H1 (cell line): ENCODE measurements at regions not wholly inside any gene's neighbourhood (a gene's known extent, or its start where the extent isn't known, plus 50 kb on each side); places are given as distances from the start of the nearest gene placed in this dataset.

ENCODE experiments used
- CTCF ChIA-PET: fragments of 300-600 bp; sonication (Branson Sonifier 250); formaldehyde crosslinking; loops from one replicate; lab custom pipeline; 2021; ENCODE audit not compliant: partially characterized antibody; lab: Charles Lee
- POLR2A ChIA-PET: fragments of 300-600 bp; sonication (Branson Sonifier 250); formaldehyde crosslinking; loops from one replicate; lab custom pipeline; 2021; ENCODE audit warnings: inconsistent platforms; ENCODE audit not compliant: partially characterized antibody; lab: Charles Lee
- DNase-seq, 2 experiments: peaks; one replicate each; pipeline versions ENCODE4 v3.0.0 to v3.0.0-alpha.2; 2010 to 2022; ENCODE audit warnings: low spot score in 2 of 2, low read depth in 1 of 2, mixed read lengths in 1 of 2
- FAIRE-seq: peaks from 2 replicates; lab custom pipeline; 2011; peaks lifted over from hg19 to GRCh38; lab: Jason Lieb, UNC
- H2AFZ ChIP-seq: 2 replicates; pipeline ENCODE4 v1.8.1; 2012; ENCODE audit warnings: low read length, inconsistent platforms
- H2AK5ac ChIP-seq: 2 replicates; pipeline ENCODE4 v1.6.1; 2013; ENCODE audit warnings: low read depth, low read length
- H2BK120ac ChIP-seq: replicated peaks from 2 replicates; pipeline ENCODE3; 2013; ENCODE audit warnings: low read depth, low read length, inconsistent platforms
- H2BK12ac ChIP-seq: 2 replicates; pipeline ENCODE4 v1.6.1; 2013; ENCODE audit warnings: low read depth, low read length
- H2BK15ac ChIP-seq: 2 replicates; pipeline ENCODE4 v1.6.1; 2013; ENCODE audit warnings: low read length
- H2BK20ac ChIP-seq: 2 replicates; pipeline ENCODE4 v1.6.1; 2013; ENCODE audit warnings: low read length
- H2BK5ac ChIP-seq: 2 replicates; pipeline ENCODE4 v1.6.1; 2013; ENCODE audit warnings: low read depth, low read length
- H3K14ac ChIP-seq: 2 replicates; pipeline ENCODE4 v1.6.1; 2013; ENCODE audit warnings: inconsistent platforms; ENCODE audit not compliant: insufficient read length
- H3K18ac ChIP-seq: 2 replicates; pipeline ENCODE4 v1.6.1; 2013; ENCODE audit warnings: low read length; ENCODE audit errors: extremely low read depth
- H3K23ac ChIP-seq: 2 replicates; pipeline ENCODE4 v1.6.1; 2013; ENCODE audit warnings: inconsistent platforms; ENCODE audit not compliant: insufficient read length
- H3K23me2 ChIP-seq: 2 replicates; pipeline ENCODE4 v1.6.1; 2013; ENCODE audit warnings: low read depth, low read length
- H3K27ac ChIP-seq: 2 replicates; pipeline ENCODE4 v1.6.1; 2011; ENCODE audit warnings: low read depth, low read length, inconsistent platforms
- H3K27me3 ChIP-seq, 4 experiments: replicated peaks in 1 of 4; 1 replicate in 1 of 4; 2 replicates in 3 of 4; pipeline versions ENCODE4 v1.6.1 to v1.8.1; 2011 to 2013; ENCODE audit warnings: low read length in 3 of 4, mild to moderate bottlenecking in 3 of 4, inconsistent platforms in 2 of 4, mixed read lengths in 2 of 4, moderate library complexity in 1 of 4; ENCODE audit not compliant: control insufficient read depth in 3 of 4, insufficient read depth in 3 of 4; ENCODE audit errors: extremely low read depth in 1 of 4
- H3K36me3 ChIP-seq, 4 experiments: 2 replicates each; pipeline versions ENCODE4 v1.6.1 to v1.8.1; 2011 to 2013; ENCODE audit warnings: mild to moderate bottlenecking in 4 of 4, low read length in 3 of 4, moderate library complexity in 2 of 4, control low read depth in 1 of 4, inconsistent platforms in 1 of 4; ENCODE audit not compliant: insufficient read depth in 4 of 4, control insufficient read depth in 2 of 4
- H3K4ac ChIP-seq: replicated peaks from 2 replicates; pipeline ENCODE3; 2013; ENCODE audit warnings: low read length, low read depth, mixed read lengths, inconsistent platforms; ENCODE audit not compliant: insufficient read length
- H3K4me1 ChIP-seq, 4 experiments: replicated peaks in 1 of 4; 1 replicate in 1 of 4; 2 replicates in 3 of 4; pipeline versions ENCODE4 v1.6.1 to v1.8.1; 2011 to 2013; ENCODE audit warnings: low read length in 3 of 4, inconsistent platforms in 2 of 4, mixed read lengths in 1 of 4; ENCODE audit not compliant: insufficient read depth in 4 of 4, control insufficient read depth in 3 of 4
- H3K4me2 ChIP-seq, 2 experiments: 2 replicates each; pipeline versions ENCODE4 v1.6.1 to v1.8.1; 2011 to 2013; ENCODE audit warnings: low read depth in 2 of 2, low read length in 2 of 2, control low read depth in 1 of 2, inconsistent platforms in 1 of 2, mild to moderate bottlenecking in 1 of 2; ENCODE audit not compliant: insufficient read depth in 1 of 2
- H3K4me3 ChIP-seq, 4 experiments: fragments of 200-600, 300-600 bp in 1 of 4; sonication (generic), shearing (Covaris generic), sonication (Bioruptor Twin) in 1 of 4; 2 replicates each; pipeline versions ENCODE4 v1.5.1 to v1.8.1; 2011 to 2016; ENCODE audit warnings: low read length in 4 of 4, low read depth in 3 of 4, control low read depth in 2 of 4, inconsistent platforms in 2 of 4, mild to moderate bottlenecking in 2 of 4, mixed read lengths in 1 of 4, moderate library complexity in 1 of 4; ENCODE audit not compliant: insufficient read depth in 2 of 4; ENCODE audit errors: extremely low read depth in 1 of 4
- H3K56ac ChIP-seq: replicated peaks from 2 replicates; pipeline ENCODE3; 2013; ENCODE audit warnings: low read depth, mild to moderate bottlenecking, mixed read lengths, low read length, inconsistent platforms; ENCODE audit not compliant: insufficient read length
- H3K79me1 ChIP-seq: 2 replicates; pipeline ENCODE4 v1.6.1; 2013; ENCODE audit warnings: low read depth, low read length, control low read depth
- H3K79me2 ChIP-seq, 2 experiments: 2 replicates each; pipeline versions ENCODE4 v1.6.1 to v1.8.1; 2012 to 2013; ENCODE audit warnings: low read length in 2 of 2, mild to moderate bottlenecking in 2 of 2, inconsistent platforms in 1 of 2; ENCODE audit not compliant: insufficient read depth in 2 of 2, control insufficient read depth in 1 of 2
- H3K9ac ChIP-seq, 4 experiments: replicated peaks in 1 of 4; 1 replicate in 1 of 4; 2 replicates in 3 of 4; pipeline versions ENCODE4 v1.6.1 to v1.8.1; 2011 to 2013; ENCODE audit warnings: low read depth in 3 of 4, low read length in 3 of 4, control low read depth in 2 of 4, mild to moderate bottlenecking in 2 of 4, moderate library complexity in 2 of 4, inconsistent platforms in 1 of 4; ENCODE audit errors: extremely low read depth in 1 of 4
- H3K9me3 ChIP-seq, 2 experiments: 2 replicates each; pipeline versions ENCODE4 v1.6.1 to v1.8.1; 2012 to 2013; ENCODE audit warnings: mild to moderate bottlenecking in 2 of 2, moderate library complexity in 2 of 2, control low read depth in 1 of 2, inconsistent platforms in 1 of 2, low read depth in 1 of 2, low read length in 1 of 2, mixed read lengths in 1 of 2; ENCODE audit not compliant: insufficient read depth in 2 of 2
- H4K20me1 ChIP-seq, 2 experiments: replicated peaks in 1 of 2; 2 replicates each; pipeline versions ENCODE3 to v1.8.1; 2011 to 2013; ENCODE audit warnings: inconsistent platforms in 2 of 2, low read length in 2 of 2, mild to moderate bottlenecking in 1 of 2; ENCODE audit not compliant: insufficient read depth in 2 of 2, control insufficient read depth in 1 of 2
- H4K5ac ChIP-seq: 2 replicates; pipeline ENCODE4 v1.6.1; 2013; ENCODE audit warnings: low read length, low read depth, mixed read lengths, inconsistent platforms; ENCODE audit not compliant: insufficient read length
- H4K8ac ChIP-seq: 2 replicates; pipeline ENCODE4 v1.8.0; 2013; ENCODE audit warnings: mild to moderate bottlenecking, moderate library complexity, low read length, inconsistent platforms; ENCODE audit not compliant: insufficient read depth; ENCODE audit errors: extremely low read depth
- H4K91ac ChIP-seq: replicated peaks from 2 replicates; pipeline ENCODE3; 2013; ENCODE audit warnings: low read length, mixed read lengths, inconsistent platforms; ENCODE audit not compliant: insufficient read length
- BACH1 ChIP-seq: IDR thresholded peaks from 2 replicates; pipeline ENCODE4 v1.6.1; 2012; ENCODE audit warnings: low read length, improper control_type of control experiment
- CTCF ChIP-seq, 3 experiments: IDR thresholded peaks; 1 replicate in 2 of 3; 2 replicates in 1 of 3; pipeline versions ENCODE4 v1.5.1 to v1.6.1; 2011; ENCODE audit warnings: low read length in 3 of 3, mild to moderate bottlenecking in 3 of 3, inconsistent platforms in 2 of 3, low read depth in 1 of 3, moderate library complexity in 1 of 3; ENCODE audit not compliant: insufficient read depth in 1 of 3; ENCODE audit errors: control extremely low read depth in 1 of 3
- E2F6 ChIP-seq: IDR thresholded peaks from 2 replicates; pipeline ENCODE4 v1.6.1; 2012; ENCODE audit warnings: inconsistent platforms
- RBBP5 ChIP-seq: IDR thresholded peaks from 2 replicates; pipeline ENCODE4 v1.7.1; 2012; ENCODE audit warnings: low read depth, mild to moderate bottlenecking, inconsistent platforms, low read length, moderate library complexity, borderline replicate concordance
- SRF ChIP-seq: IDR thresholded peaks from 2 replicates; pipeline ENCODE4 v1.6.1; 2011; ENCODE audit warnings: mild to moderate bottlenecking, low read depth, low read length, moderate library complexity
- WGBS, 2 experiments: shearing (Covaris generic) in 1 of 2; methylation state at CpG; one replicate each; pipeline versions ENCODE4 v1.1.6 to v1.1.7; 2013 to 2015; ENCODE audit warnings: low lambda C conversion rate in 2 of 2, mixed read lengths in 2 of 2, inconsistent platforms in 1 of 2, low coverage in 1 of 2, missing lambda C conversion rate in 1 of 2; ENCODE audit not compliant: insufficient replicate concordance in 2 of 2, insufficient coverage in 1 of 2, insufficient read length in 1 of 2; ENCODE audit errors: extremely low coverage in 1 of 2, missing lambda C conversion rate in 1 of 2; 5-methylcytosine and 5-hydroxymethylcytosine counted together

- Histone ChIP-seq H2BK15ac (no peak overlapping the region), H3K18ac (no peak overlapping the region), H3K9me3 (peaks cover 0 to 3% of the 10 kb centered on the region in 2 experiments; a peak in 1 of 4 replicates), H4K91ac (no peak overlapping the region), H2BK120ac (no peak overlapping the region), H3K4me2 (no peak overlapping the region), H2AK5ac (no peak overlapping the region), H3K4me3 (no peak overlapping the region), H3K27ac (no peak overlapping the region), H2BK20ac (no peak overlapping the region), H3K4ac (no peak overlapping the region), H3K36me3 (no peaks in the 10 kb centered on the region), H3K23ac (no peak overlapping the region), H3K27me3 (no peaks in the 10 kb centered on the region), H3K56ac (no peak overlapping the region), H3K4me1 (peaks cover 0 to 3% (median 0%) of the 10 kb centered on the region in 4 experiments; a peak in 1 of 7 replicates), H3K23me2 (peaks cover 5% of the 10 kb centered on the region; the same call in 1 of the 2 replicates), H2BK12ac (no peak overlapping the region), H3K79me1 (no peaks in the 10 kb centered on the region), H2BK5ac (no peak overlapping the region), H4K8ac (no peak overlapping the region), H2AFZ (no peak overlapping the region), H4K20me1 (no peaks in the 10 kb centered on the region), H4K5ac (no peak overlapping the region), H3K9ac (no peak overlapping the region), H3K14ac (no peak overlapping the region), H3K79me2 (no peaks in the 10 kb centered on the region)
- ChIA-PET CTCF (no interaction called here), POLR2A (no interaction called here)
- 100% methylated on average over 1 of the region's 1 CpG; no CpG with 5 or more reads in 1 of the 2 experiments for WGBS, 2 experiments
- DNase-seq (peak in 1 of 2 experiments; percentile 3), FAIRE-seq (no peak)
- no peak for TF ChIP-seq E2F6
- no peak for TF ChIP-seq BACH1
- no peak for TF ChIP-seq SRF
- TF ChIP-seq RBBP5, result no peak
- TF ChIP-seq CTCF (IDR thresholded peaks at IDR 0.05; ENCODE audit: control extremely low read depth in 1 of 3, insufficient read depth in 1 of 3, low read depth in 1 of 3, low read length in 3 of 3), result no peak
Measured at GRCh38 chr14:98752660-98753059, 519.3 kb downstream of the BCL11B start.
